Calu3 (cell line): ENCODE measurements at regions not wholly inside any gene's neighbourhood (a gene's known extent, or its start where the extent isn't known, plus 50 kb on each side); places are given as distances from the start of the nearest gene placed in this dataset.
"Not testable (repeated sequence)": the region's sequence is repeated elsewhere in the genome, so short reads cannot be mapped to it uniquely, and the experiment has no call there.

ENCODE experiments used
- BruUV-seq: library from RNA; stranded (reverse); fragments of 400-500 nt; replicated peaks from 2 replicates; lab custom pipeline; 2021; lab: Mats Ljungman, UMichigan
- CTCF ChIA-PET: fragments of 300-600 bp; sonication (Branson Sonifier 250); formaldehyde crosslinking; loops from one replicate; lab custom pipeline; 2022; ENCODE audit warnings: antibody characterized with exemption; lab: Charles Lee
- DNase-seq: peaks from one replicate; pipeline ENCODE4 v3.0.0; 2022
- H3K27ac Mint-ChIP-seq: one replicate; pipeline ENCODE4 v1.8.0; 2022; ENCODE audit warnings: mixed read lengths; ENCODE audit not compliant: unreplicated experiment
- H3K27me3 Mint-ChIP-seq: one replicate; pipeline ENCODE4 v1.8.0; 2022; ENCODE audit warnings: mixed read lengths; ENCODE audit not compliant: unreplicated experiment
- H3K36me3 Mint-ChIP-seq: one replicate; pipeline ENCODE4 v1.8.0; 2022; ENCODE audit warnings: mild to moderate bottlenecking, moderate library complexity, mixed read lengths; ENCODE audit not compliant: insufficient read depth, unreplicated experiment
- H3K4me1 Mint-ChIP-seq: one replicate; pipeline ENCODE4 v1.8.0; 2022; ENCODE audit warnings: mild to moderate bottlenecking, low read depth, mixed read lengths; ENCODE audit not compliant: unreplicated experiment
- H3K4me3 Mint-ChIP-seq: one replicate; pipeline ENCODE4 v1.8.0; 2022; ENCODE audit warnings: mild to moderate bottlenecking, low read depth, moderate library complexity, mixed read lengths; ENCODE audit not compliant: unreplicated experiment
- H3K9me3 Mint-ChIP-seq: one replicate; pipeline ENCODE4 v1.8.0; 2022; ENCODE audit warnings: low read depth, mixed read lengths; ENCODE audit not compliant: unreplicated experiment
- intact Hi-C: fragments of 100-400 bp; cut with micrococcal nuclease; formaldehyde crosslinking; loops from one replicate; pipeline ENCODE4 v1.10.0; 2022; ENCODE audit not compliant: unreplicated experiment

- H3K27me3 Mint-ChIP-seq, H3K4me3 Mint-ChIP-seq, H3K36me3 Mint-ChIP-seq, H3K9me3 Mint-ChIP-seq, H3K4me1 Mint-ChIP-seq, H3K27ac Mint-ChIP-seq, CTCF ChIA-PET, intact Hi-C loops, DNase-seq, BruUV-seq: not testable (repeated sequence)
These were observed 4416.8 kb upstream of the TPTE start for GRCh38 chr21:6104546-6104945.

- H3K27ac Mint-ChIP-seq, intact Hi-C loops, DNase-seq, H3K36me3 Mint-ChIP-seq, H3K4me3 Mint-ChIP-seq, H3K27me3 Mint-ChIP-seq, CTCF ChIA-PET, BruUV-seq, H3K9me3 Mint-ChIP-seq, H3K4me1 Mint-ChIP-seq: not testable (repeated sequence)
These were observed 4414.5 kb upstream of the TPTE start for GRCh38 chr21:6106686-6107567.

GRCh38 chr21:6108894-6109293 lies 4412.5 kb upstream of the TPTE start:
- H3K27me3 Mint-ChIP-seq, DNase-seq, H3K27ac Mint-ChIP-seq, intact Hi-C loops, BruUV-seq, CTCF ChIA-PET, H3K36me3 Mint-ChIP-seq, H3K9me3 Mint-ChIP-seq, H3K4me3 Mint-ChIP-seq, H3K4me1 Mint-ChIP-seq: not testable (repeated sequence)

- DNase-seq, H3K27me3 Mint-ChIP-seq, CTCF ChIA-PET, H3K4me3 Mint-ChIP-seq, H3K9me3 Mint-ChIP-seq, H3K36me3 Mint-ChIP-seq, H3K4me1 Mint-ChIP-seq, H3K27ac Mint-ChIP-seq, intact Hi-C loops: not testable (repeated sequence)
- TSS peak; percentile 72 for BruUV-seq
These were observed 4411.6 kb upstream of the TPTE start for GRCh38 chr21:6109774-6110173.

GRCh38 chr21:6110716-6111343 lies 4410.6 kb upstream of the TPTE start:
- H3K4me3 Mint-ChIP-seq, intact Hi-C loops, CTCF ChIA-PET, H3K27ac Mint-ChIP-seq, DNase-seq, H3K4me1 Mint-ChIP-seq, H3K27me3 Mint-ChIP-seq, H3K36me3 Mint-ChIP-seq, H3K9me3 Mint-ChIP-seq, BruUV-seq: not testable (repeated sequence)

- CTCF ChIA-PET, H3K9me3 Mint-ChIP-seq, H3K27me3 Mint-ChIP-seq, H3K36me3 Mint-ChIP-seq, DNase-seq, BruUV-seq, H3K27ac Mint-ChIP-seq, intact Hi-C loops, H3K4me1 Mint-ChIP-seq, H3K4me3 Mint-ChIP-seq: not testable (repeated sequence)
These were observed 4410.0 kb upstream of the TPTE start for GRCh38 chr21:6111354-6111753.

- H3K27me3 Mint-ChIP-seq, H3K4me1 Mint-ChIP-seq, H3K9me3 Mint-ChIP-seq, BruUV-seq, CTCF ChIA-PET, DNase-seq, intact Hi-C loops, H3K4me3 Mint-ChIP-seq, H3K36me3 Mint-ChIP-seq, H3K27ac Mint-ChIP-seq: not testable (repeated sequence)
These were observed 4403.0 kb upstream of the TPTE start for GRCh38 chr21:6118336-6118735.

- H3K27me3 Mint-ChIP-seq, H3K36me3 Mint-ChIP-seq, H3K4me1 Mint-ChIP-seq, H3K4me3 Mint-ChIP-seq, H3K27ac Mint-ChIP-seq, BruUV-seq, H3K9me3 Mint-ChIP-seq, intact Hi-C loops, DNase-seq, CTCF ChIA-PET: not testable (repeated sequence)
These were observed 4400.5 kb upstream of the TPTE start for GRCh38 chr21:6120863-6121262.

- H3K36me3 Mint-ChIP-seq, CTCF ChIA-PET, H3K4me3 Mint-ChIP-seq, H3K9me3 Mint-ChIP-seq, H3K27ac Mint-ChIP-seq, H3K4me1 Mint-ChIP-seq, H3K27me3 Mint-ChIP-seq, intact Hi-C loops, DNase-seq: not testable (repeated sequence)
- TSS peak; percentile 72 for BruUV-seq
These were observed 4398.8 kb upstream of the TPTE start for GRCh38 chr21:6122629-6123028.

GRCh38 chr21:6123224-6123623 lies 4398.2 kb upstream of the TPTE start:
- DNase-seq, H3K4me1 Mint-ChIP-seq, H3K27me3 Mint-ChIP-seq, intact Hi-C loops, H3K27ac Mint-ChIP-seq, H3K9me3 Mint-ChIP-seq, BruUV-seq, H3K36me3 Mint-ChIP-seq, CTCF ChIA-PET, H3K4me3 Mint-ChIP-seq: not testable (repeated sequence)
